ENCODE measurements at regions not wholly inside any gene's neighbourhood (a gene's known extent, or its start where the extent isn't known, plus 50 kb on each side); places are given as distances from the start of the nearest gene placed in this dataset.
"Not testable (repeated sequence)": the region's sequence is repeated elsewhere in the genome, so short reads cannot be mapped to it uniquely, and the experiment has no call there.

DNA sequence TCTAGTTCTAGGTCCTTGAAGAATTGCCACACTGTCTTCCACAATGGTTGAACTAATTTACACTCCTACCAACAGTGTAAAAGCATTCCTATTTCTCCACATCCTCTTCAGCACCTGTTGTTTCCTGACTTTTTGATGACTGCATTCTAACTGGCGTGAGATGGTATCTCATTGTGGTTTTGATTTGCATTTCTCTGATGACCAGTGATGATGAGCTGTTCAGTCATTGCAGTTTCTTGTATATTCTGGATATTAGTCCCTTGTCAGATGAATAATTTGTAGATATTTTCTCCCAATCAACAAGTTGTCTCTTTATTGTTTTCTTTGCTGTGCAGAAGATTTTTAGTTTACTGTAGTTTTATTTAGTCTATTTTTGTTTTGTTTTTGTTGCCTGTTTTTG lies 812.3 kb upstream of the ACO1 start:
- not testable (repeated sequence) for DNase-seq (ENCODE audit: low read depth)

DNA sequence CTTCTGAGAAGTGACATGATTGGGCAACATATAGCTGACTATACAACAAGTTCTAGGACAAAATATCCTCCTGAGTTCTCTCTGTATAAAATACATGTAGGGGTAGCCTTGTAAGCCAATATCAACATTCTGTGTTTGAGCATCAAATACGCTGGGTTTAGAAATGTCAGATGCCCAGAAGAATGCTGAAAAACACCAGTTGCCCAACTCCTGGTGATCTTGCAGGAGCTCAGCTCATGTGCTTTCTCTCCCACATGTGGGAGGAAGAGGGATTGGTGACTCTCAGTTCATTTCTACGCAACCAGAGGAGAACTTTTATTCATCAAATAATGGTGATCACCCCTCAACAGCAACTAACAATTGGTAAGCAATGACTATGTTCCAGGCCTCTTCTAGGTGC lies 810.9 kb upstream of the ACO1 start:
- DNase-seq (ENCODE audit: low read depth): no peak

DNA sequence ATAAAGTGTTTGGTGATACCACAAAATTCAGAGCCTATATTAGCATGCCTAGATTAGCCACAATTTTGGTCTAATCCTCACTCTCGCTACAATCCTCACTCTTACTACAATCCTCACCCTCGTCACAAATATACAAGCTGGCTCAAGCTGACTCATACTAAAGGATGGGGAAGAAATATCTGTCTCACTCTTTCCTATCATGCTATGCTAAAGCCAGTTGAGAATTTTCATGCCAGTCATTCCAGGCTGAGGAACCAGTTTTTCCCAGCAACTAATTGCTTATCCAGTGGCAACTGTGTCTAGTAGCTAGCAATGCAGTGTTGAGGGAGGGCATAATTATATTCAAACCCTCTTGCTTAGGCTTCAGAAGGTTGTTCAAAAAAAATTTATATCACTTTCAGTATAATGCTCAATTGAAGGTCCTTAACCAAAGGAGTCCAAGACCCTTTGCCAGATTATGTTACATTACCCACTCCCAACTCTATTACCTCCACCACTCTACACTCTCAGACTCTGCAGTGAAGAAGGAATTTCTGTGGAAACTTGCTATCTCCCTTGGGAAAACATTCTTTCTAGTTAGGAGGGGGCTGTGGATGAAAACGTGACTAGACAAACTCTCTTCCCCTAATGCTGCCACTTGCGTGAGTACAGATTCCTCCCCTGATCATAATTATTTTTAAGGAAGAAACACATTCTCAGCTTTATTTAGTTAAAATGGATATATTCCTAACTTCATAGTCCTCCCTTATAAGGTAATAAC lies 810.3 kb upstream of the ACO1 start:
- DNase-seq (ENCODE audit: low read depth): peak; percentile 56

DNA sequence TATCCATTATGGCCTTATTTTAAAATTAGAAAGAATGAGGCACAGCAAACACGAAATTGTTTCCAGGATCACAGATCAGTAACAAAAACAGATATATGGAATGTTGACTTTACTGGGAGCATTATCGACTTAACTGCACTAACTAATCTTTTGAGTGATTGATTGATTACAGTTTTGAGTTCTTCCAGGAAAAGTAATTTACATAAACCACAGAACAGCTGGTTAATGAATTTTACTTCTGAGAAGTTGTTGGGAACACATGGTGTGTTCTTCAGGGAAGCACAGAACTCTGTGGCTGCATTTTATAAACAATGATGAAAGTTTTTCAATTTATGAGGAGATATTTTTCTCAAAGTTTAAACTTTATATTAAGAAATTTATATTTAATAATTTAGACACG lies 802.4 kb upstream of the ACO1 start:
- peak; percentile 72 for DNase-seq (ENCODE audit: low read depth)

DNA sequence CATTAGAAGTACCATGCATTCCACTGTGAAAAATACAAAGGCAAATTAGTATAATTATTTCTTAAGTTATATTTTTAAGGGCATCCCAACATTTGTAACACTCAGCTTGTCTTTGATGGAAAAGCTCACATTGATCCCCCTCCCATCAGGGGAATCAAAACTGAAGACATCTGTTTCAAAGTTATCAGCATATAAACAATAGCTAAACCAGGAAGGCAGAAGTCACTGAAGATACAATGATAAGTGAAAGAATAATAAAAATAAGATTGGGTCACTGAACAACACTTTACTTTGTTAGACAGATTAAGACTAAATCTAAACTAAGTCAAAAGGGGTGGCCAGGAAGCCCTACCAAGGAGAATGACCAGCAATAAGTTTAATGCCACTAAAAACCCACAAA lies 801.9 kb upstream of the ACO1 start:
- no peak for DNase-seq (ENCODE audit: low read depth)

DNA sequence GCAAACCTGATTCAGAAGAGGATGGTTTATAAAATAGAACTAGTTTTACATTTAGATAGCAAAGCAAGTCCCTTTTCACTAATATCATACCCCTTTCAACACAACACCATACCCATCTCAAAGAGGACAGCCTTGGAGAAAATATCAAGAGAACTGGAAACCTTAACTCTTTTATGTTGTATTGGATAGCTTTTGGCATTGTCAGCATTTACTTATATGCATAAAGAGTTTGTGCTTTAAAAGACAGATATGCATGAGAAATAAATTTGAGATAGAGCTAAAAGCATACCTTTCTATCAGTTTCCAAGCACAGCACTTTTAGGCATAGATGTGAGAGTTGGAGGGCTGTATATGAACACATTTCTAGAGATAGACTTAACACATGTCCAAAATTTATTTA lies 799.3 kb upstream of the ACO1 start:
- no peak for DNase-seq (ENCODE audit: low read depth)

DNA sequence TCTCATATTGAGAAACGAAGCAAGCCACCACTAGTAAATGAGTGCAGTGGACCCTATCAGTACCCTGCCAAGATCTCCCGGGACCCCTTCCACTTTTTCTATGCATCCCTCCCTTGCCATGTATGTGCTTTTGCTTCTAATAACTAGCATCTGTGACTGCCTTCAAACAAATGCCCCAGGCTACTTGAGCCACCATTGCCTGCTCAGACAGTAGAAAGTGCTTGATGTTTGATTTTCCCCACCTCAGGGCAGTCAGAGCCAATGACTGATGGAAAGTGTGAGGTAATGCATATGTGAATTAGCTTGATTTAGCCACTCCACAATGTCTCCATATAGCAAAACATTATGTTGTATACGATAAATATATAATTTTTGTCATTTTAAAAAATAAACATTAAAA lies 797.3 kb upstream of the ACO1 start:
- DNase-seq (ENCODE audit: low read depth): peak; percentile 11

DNA sequence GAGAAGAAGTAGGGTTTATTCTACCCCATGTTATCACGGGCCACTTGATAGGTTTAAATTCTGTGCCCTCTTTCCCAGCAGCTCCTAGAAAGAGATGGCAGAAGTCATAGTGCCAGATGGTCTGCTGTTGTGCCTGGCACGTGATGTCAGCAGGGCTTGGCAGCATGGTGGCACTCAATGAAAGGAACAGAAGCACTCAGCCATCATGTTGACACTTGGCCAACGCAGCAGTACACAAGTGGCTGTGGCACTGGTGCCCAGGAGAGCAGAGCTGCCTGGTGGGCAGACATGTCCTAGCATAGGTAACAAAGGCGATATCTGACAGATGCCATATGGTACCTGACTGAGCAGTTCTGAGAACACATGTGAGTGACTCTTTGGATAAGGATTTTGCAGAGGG lies 796.4 kb upstream of the ACO1 start:
- no peak for DNase-seq (ENCODE audit: low read depth)

DNA sequence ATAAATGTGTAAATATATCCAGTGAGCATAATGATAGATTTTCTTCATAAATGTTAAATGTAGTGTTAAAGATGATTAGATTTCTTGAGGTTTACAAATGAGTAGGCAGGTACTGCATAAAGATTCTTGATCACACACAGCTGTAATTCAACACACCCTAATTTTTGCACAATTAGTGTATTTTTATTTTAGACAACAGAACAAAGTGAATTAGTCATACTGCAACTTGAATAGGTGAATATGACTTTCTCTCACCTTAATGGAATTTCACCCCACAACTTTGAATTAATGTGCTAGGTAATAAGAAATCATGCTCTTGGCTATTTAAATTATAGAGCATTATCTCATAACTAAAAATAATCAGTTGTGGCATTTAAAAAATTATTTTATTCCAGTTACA lies 795.7 kb upstream of the ACO1 start:
- peak; percentile 74 for DNase-seq (ENCODE audit: low read depth)

DNA sequence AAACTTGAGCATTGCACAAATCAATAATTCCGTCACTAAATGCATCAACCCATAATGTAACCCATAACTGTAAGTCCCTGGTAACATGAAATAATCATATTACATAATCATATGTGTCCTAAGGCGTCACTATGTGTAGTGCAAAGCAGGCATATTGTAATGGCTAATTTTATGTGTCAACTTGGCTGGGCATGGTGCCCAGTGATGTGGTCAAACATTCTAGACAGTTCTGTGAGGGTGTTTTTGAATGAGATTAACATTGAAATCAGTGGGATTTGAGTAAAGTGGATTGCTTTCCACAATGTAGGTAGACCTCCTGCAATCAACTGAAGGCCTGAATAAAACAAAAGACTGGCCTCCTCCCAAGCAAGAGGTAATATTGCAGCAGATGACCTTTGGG lies 794.4 kb upstream of the ACO1 start:
- DNase-seq (ENCODE audit: low read depth): peak; percentile 81

DNA sequence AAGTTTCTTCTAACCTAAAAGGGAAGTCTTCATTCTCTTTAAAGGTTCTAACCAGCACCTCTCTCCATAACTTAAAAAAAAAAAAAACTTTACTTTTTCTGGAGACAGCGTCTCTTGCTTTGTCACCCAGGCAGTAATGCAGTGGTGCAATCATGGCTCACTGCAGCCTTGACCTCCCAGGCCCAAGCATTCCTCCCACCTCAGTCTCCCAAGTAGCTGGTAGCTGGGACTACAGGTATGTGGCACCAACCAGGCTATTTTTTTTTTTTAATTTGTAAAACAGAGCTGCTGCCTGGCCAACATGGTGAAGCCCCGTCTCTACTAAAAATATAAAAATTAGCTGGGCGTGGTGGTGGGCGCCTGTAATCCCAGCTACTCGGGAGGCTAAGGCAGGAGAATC lies 787.4 kb upstream of the ACO1 start:
- peak; percentile 52 for DNase-seq (ENCODE audit: low read depth)

DNA sequence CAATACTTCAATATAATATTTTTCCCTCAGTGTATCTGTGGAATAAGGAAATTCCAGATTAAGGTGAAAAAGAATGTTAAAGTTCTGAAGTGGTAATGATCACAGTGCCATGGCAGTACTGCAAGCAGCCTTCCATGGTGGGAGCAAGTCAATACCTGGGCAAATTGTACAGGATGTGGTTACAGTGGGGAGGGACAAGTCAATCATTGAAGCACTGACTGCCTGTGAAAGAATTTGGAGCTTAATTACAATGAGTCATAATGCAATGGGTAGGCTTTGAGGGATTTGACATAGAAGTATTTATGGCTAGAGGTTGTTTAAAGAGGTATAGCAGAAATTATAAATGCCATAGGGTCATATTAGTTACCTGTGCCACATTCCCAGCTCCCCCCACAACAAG lies 786.5 kb upstream of the ACO1 start:
- DNase-seq (ENCODE audit: low read depth): peak; percentile 99

DNA sequence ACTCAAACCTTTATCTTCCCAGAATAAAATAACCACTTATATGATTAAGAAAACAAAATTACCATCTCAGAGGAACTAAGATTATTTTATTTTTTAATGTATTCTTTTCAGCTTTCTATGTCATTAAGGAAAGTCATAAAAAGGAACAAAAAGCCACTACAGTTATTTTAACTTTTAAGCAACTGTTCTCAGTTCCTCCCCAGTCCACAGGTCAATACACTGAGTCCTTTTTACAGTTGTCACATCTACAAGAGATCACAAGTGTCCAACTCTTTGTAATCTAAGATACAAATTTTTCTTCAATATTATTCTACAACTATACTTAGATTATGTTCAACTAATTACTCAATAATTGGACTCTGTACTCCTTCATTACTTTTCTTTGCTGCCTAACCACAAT lies 782.8 kb upstream of the ACO1 start:
- no peak for DNase-seq (ENCODE audit: low read depth)

DNA sequence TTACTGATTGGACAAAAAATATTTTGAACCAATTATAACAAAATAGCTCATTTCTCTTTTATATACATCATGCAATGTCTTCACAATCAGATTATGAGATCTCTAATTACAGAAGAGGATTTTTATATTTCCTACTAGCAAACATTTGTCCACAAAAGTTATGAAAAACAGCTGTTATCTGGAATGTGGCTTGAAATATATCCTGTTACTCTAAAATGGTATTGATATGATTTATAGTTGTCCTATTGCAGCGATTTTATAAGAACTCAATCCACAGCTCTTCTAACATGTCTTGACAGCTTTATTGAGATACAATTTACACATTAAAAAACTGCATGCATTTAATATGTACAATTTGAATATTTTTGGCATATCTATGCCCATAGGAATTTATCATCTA lies 779.9 kb upstream of the ACO1 start:
- DNase-seq (ENCODE audit: low read depth): no peak

DNA sequence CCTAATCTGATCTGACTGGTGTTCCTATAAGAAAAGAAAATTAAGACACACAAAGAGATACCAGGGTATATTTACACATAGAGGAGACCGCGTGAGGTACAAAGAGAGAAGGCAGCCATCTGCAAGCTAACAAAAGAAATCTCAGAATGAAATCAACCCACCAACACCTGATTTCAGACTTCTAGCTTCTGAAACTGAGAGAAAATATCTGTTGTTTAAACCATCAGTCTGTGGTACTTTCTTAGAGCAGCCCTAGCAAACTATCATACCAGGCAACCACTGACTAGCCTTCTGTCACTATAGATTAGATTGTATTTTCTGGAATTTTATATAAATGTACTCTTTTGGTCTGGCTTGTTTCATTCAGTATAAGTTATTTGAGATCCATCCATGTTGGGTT lies 779.3 kb upstream of the ACO1 start:
- no peak for DNase-seq (ENCODE audit: low read depth)

DNA sequence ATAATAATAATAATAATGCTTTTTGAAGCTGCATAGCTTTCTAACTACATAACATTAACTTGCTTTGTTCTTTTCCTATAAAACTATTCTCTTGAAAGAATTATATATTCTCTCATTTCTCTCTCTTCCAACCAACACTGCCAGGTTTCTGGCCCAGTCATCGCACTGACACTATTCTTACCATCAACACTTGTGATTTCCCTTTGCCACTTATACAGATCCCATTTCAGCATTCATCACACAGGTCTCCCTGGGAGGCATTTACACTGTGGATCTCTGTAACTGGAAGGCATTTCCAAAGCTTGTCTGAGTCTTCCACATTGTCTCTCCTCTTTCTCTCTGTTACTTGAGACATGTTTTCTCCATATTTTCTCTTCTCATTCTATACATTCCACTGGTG lies 777.8 kb upstream of the ACO1 start:
- DNase-seq (ENCODE audit: low read depth): no peak

DNA sequence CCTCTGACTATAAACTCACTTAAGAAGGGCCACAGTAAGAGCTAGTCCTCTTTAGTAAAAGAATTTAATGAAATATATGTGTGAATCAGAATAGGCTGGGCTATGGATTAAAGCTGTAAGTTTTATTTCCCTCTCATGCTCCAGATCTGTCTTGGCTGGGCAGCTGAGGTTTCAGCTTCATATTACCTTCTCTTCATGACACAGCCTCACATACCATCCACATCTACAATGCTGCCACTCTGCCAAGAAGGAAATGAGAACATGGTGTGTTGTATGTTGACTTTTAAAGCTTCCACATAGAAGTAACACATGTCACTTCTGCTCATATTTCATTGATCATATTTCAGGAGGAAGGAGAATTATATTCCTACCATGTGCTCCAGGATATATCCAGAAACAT lies 776.0 kb upstream of the ACO1 start:
- DNase-seq (ENCODE audit: low read depth): peak; percentile 16

DNA sequence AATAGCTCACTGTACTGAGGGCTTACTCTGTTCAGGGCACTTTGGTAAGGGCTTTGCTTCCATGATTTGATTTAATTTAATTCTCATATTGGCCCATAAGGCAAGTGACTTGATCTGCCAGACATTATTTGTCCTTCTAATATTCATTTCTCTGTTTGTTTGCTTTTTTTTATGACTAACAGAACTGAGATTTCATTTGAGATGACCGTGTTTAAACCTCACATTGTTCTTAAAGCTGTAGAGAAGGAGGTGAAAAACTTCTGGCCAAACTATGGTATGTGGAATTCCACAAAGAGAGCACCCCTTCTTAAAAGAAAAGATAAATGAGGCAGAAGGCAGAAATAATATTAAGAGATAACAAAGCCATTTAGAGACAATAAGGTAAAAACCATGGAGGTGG lies 775.6 kb upstream of the ACO1 start:
- no peak for DNase-seq (ENCODE audit: low read depth)

DNA sequence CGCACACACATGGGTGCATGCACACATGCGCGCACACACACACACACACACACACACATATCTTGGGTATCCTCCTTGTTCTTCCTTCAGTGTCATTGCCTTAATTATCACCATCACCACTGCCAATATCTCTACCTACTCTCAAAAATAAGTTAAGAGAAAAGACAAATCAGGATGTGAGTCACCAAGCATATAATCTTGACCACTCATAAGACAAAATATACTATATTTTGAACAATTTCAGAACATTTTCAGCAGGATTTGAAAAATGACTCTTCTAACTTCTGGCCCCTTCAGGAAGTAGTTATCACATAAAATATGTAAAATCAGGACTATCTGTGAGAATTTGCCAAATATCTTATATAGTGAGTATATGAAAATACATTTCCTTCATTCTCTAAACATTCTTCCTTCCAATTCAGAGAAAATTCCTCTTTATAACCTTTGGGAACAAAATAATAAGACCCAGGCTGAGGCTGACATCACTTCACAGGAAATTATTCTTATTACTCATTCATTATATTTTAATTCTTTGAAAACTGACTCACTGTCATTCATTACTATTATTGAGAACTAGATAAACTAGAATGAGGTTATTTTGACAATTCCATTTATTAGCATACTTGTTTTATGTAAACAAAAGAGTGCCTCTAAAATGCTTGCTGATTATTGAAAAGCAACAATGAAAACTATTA lies 772.0 kb upstream of the ACO1 start:
- DNase-seq (ENCODE audit: low read depth): peak; percentile 15

DNA sequence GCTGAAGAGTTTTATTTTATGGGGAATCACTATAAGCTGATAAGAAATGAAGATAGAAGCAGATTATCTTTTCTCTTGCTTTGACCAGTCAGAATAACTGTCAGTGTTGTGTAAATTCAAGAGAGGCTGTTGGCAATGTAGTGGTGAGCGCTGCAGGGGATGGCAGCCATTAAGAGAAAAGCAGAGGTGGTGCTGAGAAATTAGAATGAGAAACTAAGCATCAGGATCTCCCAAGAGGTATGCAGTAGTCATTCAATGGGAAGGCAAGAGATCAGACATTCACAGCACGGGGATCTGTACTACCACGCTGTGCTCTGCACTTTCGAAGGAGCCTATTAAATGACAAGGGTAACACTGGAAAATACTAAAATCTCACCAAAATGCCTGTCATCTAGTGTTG lies 768.5 kb upstream of the ACO1 start:
- no peak for DNase-seq (ENCODE audit: low read depth)

DNA sequence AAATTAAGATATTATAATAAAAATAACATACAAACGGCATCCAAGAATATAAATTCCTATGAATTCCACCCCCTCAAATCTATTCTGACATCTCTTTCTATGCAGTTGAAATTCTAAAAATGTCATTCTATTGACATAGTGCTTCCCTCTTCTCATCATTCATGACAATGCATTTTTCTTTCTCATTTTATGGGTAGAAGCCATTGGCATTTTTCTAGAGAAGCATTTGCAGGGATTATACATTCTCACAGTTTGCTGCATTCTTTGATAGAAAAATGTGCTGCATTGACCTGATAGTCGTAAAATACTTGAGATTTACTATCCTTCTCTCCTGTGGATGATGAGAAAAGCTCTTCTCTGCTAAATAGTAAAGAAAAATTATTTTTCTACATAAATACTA lies 760.9 kb upstream of the ACO1 start:
- no peak for DNase-seq (ENCODE audit: low read depth)

DNA sequence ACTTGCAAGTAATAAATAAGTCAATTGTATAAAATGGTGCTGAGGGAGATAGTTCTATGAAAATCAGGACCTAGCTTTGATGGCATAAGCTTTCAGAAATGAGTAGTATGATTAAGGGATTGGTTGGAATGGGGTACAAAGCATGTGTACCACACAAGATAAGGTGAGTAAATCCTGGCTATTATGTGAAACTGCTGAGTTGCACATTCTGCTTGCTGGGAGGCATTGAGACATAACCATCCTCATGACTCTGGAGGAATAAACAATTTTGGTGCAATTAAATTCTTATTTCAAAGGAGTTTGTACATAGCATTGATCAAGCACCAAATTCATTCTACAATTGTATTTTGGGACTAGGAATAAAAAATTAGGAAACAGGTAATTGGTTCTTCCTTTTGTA lies 755.2 kb upstream of the ACO1 start:
- peak; percentile 47 for DNase-seq (ENCODE audit: low read depth)

DNA sequence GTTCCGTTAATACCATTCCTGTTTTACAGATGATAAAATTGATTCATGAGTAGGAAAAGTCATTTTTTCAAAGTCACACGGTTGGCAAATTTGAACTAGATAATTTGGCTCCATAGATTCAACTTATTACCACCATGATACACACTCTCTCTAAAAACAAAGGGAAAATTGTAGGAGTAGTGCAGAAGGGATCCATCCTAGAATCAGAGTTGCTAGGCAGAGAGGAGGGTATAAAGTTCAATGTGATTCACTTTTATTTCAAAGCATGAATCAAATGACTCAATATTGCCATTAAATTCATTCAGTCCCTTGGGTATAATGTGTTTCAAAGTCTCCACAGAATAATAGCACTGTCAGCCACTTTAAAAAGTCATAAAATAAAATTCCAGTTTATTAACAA lies 747.2 kb upstream of the ACO1 start:
- DNase-seq (ENCODE audit: low read depth): no peak

DNA sequence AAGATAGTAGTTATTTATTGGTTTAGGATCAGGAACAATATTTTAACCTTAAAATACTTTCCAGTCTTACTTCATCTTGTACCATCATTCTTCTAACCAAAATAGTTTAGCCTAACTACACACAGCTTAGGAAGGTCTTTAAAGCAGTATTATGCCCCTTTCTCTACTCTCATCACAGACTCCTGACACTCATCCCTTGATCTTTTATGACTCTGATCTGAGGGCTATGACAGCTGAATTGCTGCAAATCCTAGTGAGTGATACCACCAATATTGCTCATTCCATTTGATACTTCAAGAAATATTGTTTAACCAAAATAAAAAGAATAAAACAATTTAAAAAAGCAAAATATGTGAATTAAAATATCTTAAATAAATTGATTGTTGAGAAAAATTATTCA lies 746.6 kb upstream of the ACO1 start:
- DNase-seq (ENCODE audit: low read depth): no peak

Measured in renal cortical epithelial cell (primary cell).